HepG2 (cell line): ENCODE measurements at regions not wholly inside any gene's neighbourhood (a gene's known extent, or its start where the extent isn't known, plus 50 kb on each side); places are given as distances from the start of the nearest gene placed in this dataset.

Experiments
- ATAC-seq: fragments of 200-7000 bp; cut with Tn5 transposase; 3 replicates; pipeline ENCODE4 v1.9.1; 2020; ENCODE audit warnings: mild to moderate bottlenecking, moderate library complexity
- BruUV-seq: library from RNA; stranded (reverse); fragments of 400-500 nt; replicated peaks from 2 replicates; lab custom pipeline; 2021; lab: Mats Ljungman, UMichigan
- CTCF ChIA-PET: fragments of 300-600 bp; formaldehyde crosslinking; extraction: SDS; loops from one replicate; lab custom pipeline; 2021; ENCODE audit warnings: low total read pairs, inconsistent platforms, low intra/inter-chr PET ratio; lab: Yijun Ruan, JAX
- POLR2A ChIA-PET: fragments of 350-600 bp; sonication (Branson Sonifier 250); formaldehyde crosslinking; loops from one replicate; lab custom pipeline; 2020; ENCODE audit warnings: antibody characterized with exemption, inconsistent platforms; lab: Yijun Ruan, JAX
- DNase-seq: peaks from one replicate; pipeline ENCODE4 v3.0.0-alpha.2; 2015; ENCODE audit warnings: low spot score
- FAIRE-seq: peaks from 3 replicates; lab custom pipeline; 2011; peaks lifted over from hg19 to GRCh38; lab: Jason Lieb, UNC
- H2AFZ ChIP-seq: one replicate; pipeline ENCODE4 v1.6.1; 2011; ENCODE audit warnings: low read length, inconsistent platforms
- H3K27ac ChIP-seq: fragments of 300-600 bp; 3 replicates; pipeline ENCODE4 v1.8.0; 2011; ENCODE audit warnings: mixed run types, mild to moderate bottlenecking, mixed read lengths, low read length, inconsistent platforms; ENCODE audit not compliant: insufficient read depth; ENCODE audit errors: extremely low read length
- H3K27me3 ChIP-seq, 2 experiments: fragments of 200-600 bp in 1 of 2; 2 replicates in 1 of 2; 3 replicates in 1 of 2; pipeline versions ENCODE4 v1.6.0 to v1.8.0; 2011; ENCODE audit warnings: low read length in 2 of 2, mild to moderate bottlenecking in 2 of 2, moderate library complexity in 2 of 2, inconsistent platforms in 1 of 2; ENCODE audit not compliant: insufficient read depth in 2 of 2, control insufficient read depth in 1 of 2
- H3K36me3 ChIP-seq, 2 experiments: fragments of 200-600 bp in 1 of 2; replicated peaks in 1 of 2; 2 replicates in 1 of 2; 3 replicates in 1 of 2; pipeline versions ENCODE4 v1.5.1 to v1.8.0; 2011; ENCODE audit warnings: low read length in 2 of 2, inconsistent platforms in 1 of 2; ENCODE audit not compliant: insufficient read depth in 2 of 2, control insufficient read depth in 1 of 2
- H3K4me1 ChIP-seq: 2 replicates; pipeline ENCODE4 v1.5.1; 2012; ENCODE audit warnings: low read length, inconsistent platforms; ENCODE audit not compliant: insufficient read depth
- H3K4me2 ChIP-seq: 2 replicates; pipeline ENCODE4 v1.6.0; 2011; ENCODE audit warnings: low read depth, low read length, inconsistent platforms
- H3K4me3 ChIP-seq, 3 experiments: fragments of 200-600 bp in 1 of 3; sonication (generic), shearing (Covaris generic) in 1 of 3; replicated peaks in 1 of 3; 2 replicates each; pipeline ENCODE4 v1.5.1; 2011 to 2016; ENCODE audit warnings: low read length in 3 of 3, inconsistent platforms in 2 of 3, low read depth in 2 of 3, mild to moderate bottlenecking in 2 of 3, control low read depth in 1 of 3, mixed read lengths in 1 of 3; ENCODE audit not compliant: insufficient read depth in 1 of 3
- H3K79me2 ChIP-seq: one replicate; pipeline ENCODE4 v1.6.1; 2011; ENCODE audit warnings: low read length, inconsistent platforms; ENCODE audit not compliant: insufficient read depth
- H3K9ac ChIP-seq: 2 replicates; pipeline ENCODE4 v1.6.0; 2011; ENCODE audit warnings: mild to moderate bottlenecking, low read depth, low read length, inconsistent platforms; ENCODE audit not compliant: insufficient read depth
- H3K9me3 ChIP-seq: 2 replicates; pipeline ENCODE4 v1.5.1; 2012; ENCODE audit warnings: mild to moderate bottlenecking, low read length
- H4K20me1 ChIP-seq: 2 replicates; pipeline ENCODE4 v1.6.0; 2011; ENCODE audit warnings: inconsistent platforms, mild to moderate bottlenecking, low read length, moderate library complexity; ENCODE audit not compliant: insufficient read depth
- ETV5 ChIP-seq: IDR thresholded peaks from 2 replicates; pipeline ENCODE4 v1.6.1; 2018; ENCODE audit warnings: missing biosample characterization, missing genetic modification reagents, inconsistent platforms, borderline replicate concordance
- GATA4 ChIP-seq: sonication (generic); IDR thresholded peaks from 2 replicates; pipeline ENCODE4 v1.6.1; 2016; ENCODE audit warnings: antibody characterized with exemption, low read depth, borderline replicate concordance
- HBP1 ChIP-seq: IDR thresholded peaks from 2 replicates; pipeline ENCODE4 v1.6.1; 2016; ENCODE audit warnings: low read depth, control low read depth
- HNF4A ChIP-seq: sonication (generic); formaldehyde crosslinking; IDR thresholded peaks from 2 replicates; pipeline ENCODE4 v1.4.0; 2020; ENCODE audit warnings: missing genetic modification reagents
- IKZF4 ChIP-seq: sonication (generic); formaldehyde crosslinking; IDR thresholded peaks from 2 replicates; pipeline ENCODE4 v1.5.1; 2020; ENCODE audit warnings: borderline replicate concordance, mild to moderate bottlenecking, low read depth, missing genetic modification reagents; ENCODE audit errors: not compliant biosample characterization
- MTF2 ChIP-seq: sonication (generic); formaldehyde crosslinking; IDR thresholded peaks from 2 replicates; pipeline ENCODE4 v1.5.0; 2020; ENCODE audit warnings: missing genetic modification reagents, borderline replicate concordance
- RBM22 ChIP-seq: fragments of 200-400 bp; formaldehyde crosslinking; optimal IDR thresholded peaks from 2 replicates; pipeline ENCODE3; 2017; ENCODE audit warnings: mild to moderate bottlenecking, low read length, moderate library complexity
- RFX3 ChIP-seq: IDR thresholded peaks from 2 replicates; pipeline ENCODE4 v1.6.1; 2016; ENCODE audit warnings: missing biosample characterization, missing genetic modification reagents
- RXRA ChIP-seq: sonication (generic); formaldehyde crosslinking; IDR thresholded peaks from 2 replicates; pipeline ENCODE4 v1.5.1; 2020; ENCODE audit warnings: missing genetic modification reagents
- SNAPC4 ChIP-seq: sonication (generic); formaldehyde crosslinking; IDR thresholded peaks from 2 replicates; pipeline ENCODE4 v1.4.0; 2020; ENCODE audit warnings: mild to moderate bottlenecking, missing genetic modification reagents
- UBTF ChIP-seq: sonication (generic); formaldehyde crosslinking; IDR thresholded peaks from 2 replicates; pipeline ENCODE4 v1.4.0; 2020; ENCODE audit warnings: mild to moderate bottlenecking, missing genetic modification reagents
- ZBTB21 ChIP-seq: sonication (generic); formaldehyde crosslinking; IDR thresholded peaks from 2 replicates; pipeline ENCODE4 v1.4.0; 2020; ENCODE audit warnings: missing genetic modification reagents
- ZKSCAN1 ChIP-seq: fragments of 150-350 bp; IDR thresholded peaks from 2 replicates; pipeline ENCODE4 v1.6.1; 2014; ENCODE audit warnings: low read length
- ZMAT3 ChIP-seq: sonication (generic); formaldehyde crosslinking; conservative IDR thresholded peaks from 2 replicates; pipeline ENCODE4 v1.7.0; 2021; ENCODE audit warnings: missing genetic modification reagents
- ZNF577 ChIP-seq: sonication (generic); formaldehyde crosslinking; IDR thresholded peaks from 2 replicates; pipeline ENCODE4 v1.4.0; 2020; ENCODE audit warnings: mild to moderate bottlenecking, low read depth, missing genetic modification reagents, borderline replicate concordance
- WGBS: methylation state at CpG from one replicate; pipeline ENCODE4 v1.1.6; 2017; ENCODE audit warnings: low lambda C conversion rate; 5-methylcytosine and 5-hydroxymethylcytosine counted together
- in situ Hi-C: cut with HindIII; loops from 2 replicates; pipeline ENCODE4 v1.10.0; 2017; ENCODE audit warnings: low pct_unique_long_range_greater_than_20kb; ENCODE audit not compliant: extremely low pct_ligation_motif_present
- intact Hi-C: fragments of 100-400 bp; cut with micrococcal nuclease; formaldehyde crosslinking; loops from one replicate; pipeline ENCODE4 v1.10.0; 2022; ENCODE audit not compliant: unreplicated experiment

GRCh38 chr12:46492471-46493085 lies 120.0 kb upstream of the SLC38A2 start:
- intact Hi-C loops, result loop anchor here (1.0 to 10.0 kb wide), 6 partner anchors 31 to 442 kb away; no protein-coding TSS in a partner anchor
- POLR2A ChIA-PET, result interaction anchor here (0.7 to 5.0 kb wide), 19 partner anchors 9 to 172 kb away, joined by 3 to 47 read pairs (median 4); partner anchors contain the start of gene SLC38A2
- in situ Hi-C loops, result loop anchor here (5.0 kb wide), 1 partner anchor 120 kb away; the partner anchor contains the start of gene SLC38A2
- H3K9ac ChIP-seq, result peak overlapping the region; percentile 67
- FAIRE-seq, result peak; percentile 92
- H3K4me2 ChIP-seq, result peak overlapping the region; percentile 61
- peaks cover 82% of the 10 kb centered on the region for H3K4me1 ChIP-seq
- H3K27ac ChIP-seq, result peak overlapping the region; percentile 96
- CTCF ChIA-PET, result no interaction called here
- peak; percentile 100 for DNase-seq
- BruUV-seq, result no TSS peak
- peak overlapping the region in 2 of 3 experiments; percentile 39 to 45; a peak in 3 of 6 replicates for H3K4me3 ChIP-seq
- no peaks in the 10 kb centered on the region for H3K9me3 ChIP-seq
- ATAC-seq, result peak; percentile 89
- 2% methylated on average over 6 of the region's 6 CpGs for WGBS
- no peaks in the 10 kb centered on the region for H4K20me1 ChIP-seq
- no peak overlapping the region for H2AFZ ChIP-seq
- peaks cover 8% of the 10 kb centered on the region for H3K79me2 ChIP-seq
- no peaks in the 10 kb centered on the region for H3K36me3 ChIP-seq
- no peaks in the 10 kb centered on the region for H3K27me3 ChIP-seq
- TF ChIP-seq HBP1 (CRISPR knock-in tag) (0 out of 2 replicates have a peak, but pooled peaks have one; percentile 60), ZBTB21 (CRISPR knock-in tag) (0 out of 2 replicates have a peak, but pooled peaks have one; percentile 64), HNF4A (peak; percentile 98), RXRA (peak; percentile 89; the same call in 1 of the 2 replicates), ZKSCAN1 (no peak), IKZF4 (CRISPR knock-in tag) (no peak), RBM22 (no peak), ZMAT3 (peak; percentile 64; the same call in 1 of the 2 replicates), ETV5 (CRISPR knock-in tag) (peak; percentile 98), UBTF (no peak), ZNF577 (no peak), MTF2 (CRISPR knock-in tag) (no peak), SNAPC4 (CRISPR knock-in tag) (no peak), RFX3 (CRISPR knock-in tag) (no peak), GATA4 (peak; percentile 99)
